Liver (tissue), 8 donors: ENCODE measurements at regions not wholly inside any gene's neighbourhood (a gene's known extent, or its start where the extent isn't known, plus 50 kb on each side); places are given as distances from the start of the nearest gene placed in this dataset.

Experiments used
- DNase-seq: peaks from one replicate; pipeline ENCODE4 v3.0.0-alpha.2; 2017; ENCODE audit warnings: low spot score
- H3K27ac ChIP-seq, 2 donors: one replicate each; pipeline ENCODE4 v1.7.0; 2013; ENCODE audit warnings: inconsistent platforms in 2 of 2, low read length in 2 of 2, control low read depth in 1 of 2, low read depth in 1 of 2, mild to moderate bottlenecking in 1 of 2
- H3K27me3 ChIP-seq, 4 donors: one replicate each; pipeline versions ENCODE4 v1.6.1 to v1.7.0; 2013; ENCODE audit warnings: low read length in 3 of 4, inconsistent platforms in 1 of 4, mild to moderate bottlenecking in 1 of 4, moderate library complexity in 1 of 4; ENCODE audit not compliant: control insufficient read depth in 4 of 4, insufficient read depth in 4 of 4
- H3K36me3 ChIP-seq, 4 donors: one replicate each; pipeline versions ENCODE4 v1.6.1 to v1.7.0; 2013; ENCODE audit warnings: low read length in 3 of 4, mild to moderate bottlenecking in 3 of 4, low read depth in 1 of 4, moderate library complexity in 1 of 4; ENCODE audit not compliant: control insufficient read depth in 4 of 4, insufficient read depth in 3 of 4
- H3K4me1 ChIP-seq, 4 donors: one replicate each; pipeline versions ENCODE4 v1.6.1 to v1.7.0; 2013; ENCODE audit warnings: low read length in 3 of 4, mild to moderate bottlenecking in 3 of 4, moderate library complexity in 1 of 4; ENCODE audit not compliant: control insufficient read depth in 4 of 4, insufficient read depth in 4 of 4
- H3K4me3 ChIP-seq, 3 donors: one replicate each; pipeline versions ENCODE4 v1.6.1 to v1.7.0; 2013; ENCODE audit warnings: low read length in 3 of 3, control low read depth in 1 of 3, low read depth in 1 of 3, mild to moderate bottlenecking in 1 of 3
- H3K9ac ChIP-seq, 2 donors: one replicate each; pipeline ENCODE4 v1.7.0; 2013; ENCODE audit warnings: low read length in 2 of 2, mild to moderate bottlenecking in 2 of 2, moderate library complexity in 2 of 2, control low read depth in 1 of 2, low read depth in 1 of 2
- H3K9me3 ChIP-seq, 4 donors: one replicate each; pipeline versions ENCODE4 v1.6.1 to v1.7.0; 2013; ENCODE audit warnings: low read length in 3 of 4; ENCODE audit not compliant: control insufficient read depth in 4 of 4
- EGR1 ChIP-seq, 2 donors: IDR thresholded peaks; 2 replicates each; pipeline ENCODE4 v1.6.1; 2016 to 2018; ENCODE audit warnings: antibody characterized with exemption in 2 of 2, low read depth in 2 of 2
- FOXA1 ChIP-seq: IDR thresholded peaks from 2 replicates; pipeline ENCODE4 v1.6.1; 2016; ENCODE audit warnings: antibody characterized with exemption
- FOXA2 ChIP-seq: IDR thresholded peaks from 2 replicates; pipeline ENCODE4 v1.6.1; 2016; ENCODE audit warnings: antibody characterized with exemption
- GABPA ChIP-seq, 2 donors: IDR thresholded peaks in 1 of 2; conservative IDR thresholded peaks in 1 of 2; 2 replicates each; pipeline ENCODE4 v1.6.1; 2016; ENCODE audit warnings: antibody characterized with exemption in 2 of 2, mild to moderate bottlenecking in 1 of 2, moderate library complexity in 1 of 2
- HNF4A ChIP-seq, 2 donors: conservative IDR thresholded peaks; 2 replicates each; pipeline ENCODE4 v1.6.1; 2016; ENCODE audit warnings: antibody characterized with exemption in 2 of 2, mild to moderate bottlenecking in 2 of 2
- HNF4G ChIP-seq: IDR thresholded peaks from 2 replicates; pipeline ENCODE4 v1.6.1; 2016; ENCODE audit warnings: antibody characterized with exemption
- JUND ChIP-seq, 2 donors: IDR thresholded peaks; 2 replicates each; pipeline ENCODE4 v1.6.1; 2016; ENCODE audit warnings: antibody characterized with exemption in 2 of 2
- MAX ChIP-seq: IDR thresholded peaks from 2 replicates; pipeline ENCODE4 v1.6.1; 2016; ENCODE audit warnings: antibody characterized with exemption
- NR2F2 ChIP-seq: IDR thresholded peaks from 2 replicates; pipeline ENCODE4 v1.6.1; 2016; ENCODE audit warnings: antibody characterized with exemption
- RAD21 ChIP-seq, 2 donors: IDR thresholded peaks; 2 replicates each; pipeline ENCODE4 v1.6.1; 2016; ENCODE audit warnings: antibody characterized with exemption in 2 of 2, mild to moderate bottlenecking in 2 of 2
- REST ChIP-seq: IDR thresholded peaks from 2 replicates; pipeline ENCODE4 v1.6.1; 2016; ENCODE audit warnings: antibody characterized with exemption, mild to moderate bottlenecking
- RXRA ChIP-seq, 2 donors: IDR thresholded peaks; 2 replicates each; pipeline ENCODE4 v1.6.1; 2017 to 2018; ENCODE audit warnings: antibody characterized with exemption in 2 of 2, mild to moderate bottlenecking in 1 of 2
- SP1 ChIP-seq: IDR thresholded peaks from 2 replicates; pipeline ENCODE4 v1.6.1; 2018; ENCODE audit warnings: antibody characterized with exemption, mild to moderate bottlenecking
- TAF1 ChIP-seq: conservative IDR thresholded peaks from 2 replicates; pipeline ENCODE4 v1.6.1; 2016; ENCODE audit warnings: antibody characterized with exemption, mild to moderate bottlenecking
- YY1 ChIP-seq: IDR thresholded peaks from 2 replicates; pipeline ENCODE4 v1.6.1; 2016; ENCODE audit warnings: antibody characterized with exemption, mild to moderate bottlenecking
- ZBTB33 ChIP-seq: IDR thresholded peaks from 2 replicates; pipeline ENCODE4 v1.6.1; 2016; ENCODE audit warnings: antibody characterized with exemption
- WGBS: extraction: QIAGEN DNeasy Blood & Tissue Kit; methylation state at CpG from one replicate; pipeline ENCODE4 v1.1.7; 2013; 5-methylcytosine and 5-hydroxymethylcytosine counted together
- TF ChIP-seq, protein P1 (sequence below): fragments of 150-350 bp; IDR thresholded peaks from 2 replicates; pipeline ENCODE4 v1.5.1; 2017; ENCODE audit warnings: improper control_type of control experiment, low read depth, low read length; ENCODE audit not compliant: missing input control
- donor health status: healthy.
- donor health status: healthy.
- donor health status: healthy.
- donor health status: healthy.
- donor health status: healthy.

- TF ChIP-seq ZBTB33 = no peak
- TF ChIP-seq TAF1 = no peak
- no peak for TF ChIP-seq NR2F2
- no peak for TF ChIP-seq RAD21 (IDR thresholded peaks at IDR 0.05)
- no peak for TF ChIP-seq FOXA1
- no peak for TF ChIP-seq MAX
- no peak for TF ChIP-seq GABPA (IDR thresholded peaks at IDR 0.05 in 1 of 2, conservative IDR thresholded peaks at IDR 0.05 in 1 of 2)
- no peak for TF ChIP-seq FOXA2
These were observed 249.4 kb downstream of the FAM170A start (continued) for GRCh38 chr5:119878712-119879111.

DNA sequence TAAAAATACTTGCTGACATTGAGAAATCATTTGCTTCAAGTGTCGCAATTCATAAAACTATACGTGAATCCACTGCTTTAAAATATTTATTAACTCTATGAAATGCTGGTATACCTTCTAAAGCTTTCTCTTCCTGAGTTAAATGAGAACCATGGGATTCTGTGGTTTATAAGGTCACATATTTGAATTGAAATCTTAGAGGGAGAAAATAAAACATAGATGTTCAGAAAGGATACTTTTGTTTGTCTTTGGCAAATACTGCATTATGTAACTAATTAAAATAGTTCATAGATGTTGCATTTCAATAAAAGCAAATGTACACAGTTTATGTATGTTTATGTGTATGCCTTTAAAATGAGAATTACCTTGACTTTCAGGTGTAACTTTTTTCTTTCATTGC, 250.1 kb downstream of the FAM170A start:
- peaks cover 0 to 4% (median 0%) of the 10 kb centered on the region in 4 donors for H3K27me3 ChIP-seq
- H3K36me3 ChIP-seq = no peaks in the 10 kb centered on the region
- H3K27ac ChIP-seq = no peak overlapping the region
- no peak overlapping the region for H3K4me3 ChIP-seq
- no peak overlapping the region for H3K9ac ChIP-seq
- DNase-seq = no peak
- H3K9me3 ChIP-seq = no peaks in the 10 kb centered on the region
- no peak for TF ChIP-seq FOXA1
- TF ChIP-seq, protein P1, sequence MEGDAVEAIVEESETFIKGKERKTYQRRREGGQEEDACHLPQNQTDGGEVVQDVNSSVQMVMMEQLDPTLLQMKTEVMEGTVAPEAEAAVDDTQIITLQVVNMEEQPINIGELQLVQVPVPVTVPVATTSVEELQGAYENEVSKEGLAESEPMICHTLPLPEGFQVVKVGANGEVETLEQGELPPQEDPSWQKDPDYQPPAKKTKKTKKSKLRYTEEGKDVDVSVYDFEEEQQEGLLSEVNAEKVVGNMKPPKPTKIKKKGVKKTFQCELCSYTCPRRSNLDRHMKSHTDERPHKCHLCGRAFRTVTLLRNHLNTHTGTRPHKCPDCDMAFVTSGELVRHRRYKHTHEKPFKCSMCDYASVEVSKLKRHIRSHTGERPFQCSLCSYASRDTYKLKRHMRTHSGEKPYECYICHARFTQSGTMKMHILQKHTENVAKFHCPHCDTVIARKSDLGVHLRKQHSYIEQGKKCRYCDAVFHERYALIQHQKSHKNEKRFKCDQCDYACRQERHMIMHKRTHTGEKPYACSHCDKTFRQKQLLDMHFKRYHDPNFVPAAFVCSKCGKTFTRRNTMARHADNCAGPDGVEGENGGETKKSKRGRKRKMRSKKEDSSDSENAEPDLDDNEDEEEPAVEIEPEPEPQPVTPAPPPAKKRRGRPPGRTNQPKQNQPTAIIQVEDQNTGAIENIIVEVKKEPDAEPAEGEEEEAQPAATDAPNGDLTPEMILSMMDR = no peak
- TF ChIP-seq TAF1 = no peak
- no peak for TF ChIP-seq HNF4A (conservative IDR thresholded peaks at IDR 0.05)
- TF ChIP-seq GABPA (IDR thresholded peaks at IDR 0.05 in 1 of 2, conservative IDR thresholded peaks at IDR 0.05 in 1 of 2) = no peak
- TF ChIP-seq RAD21 (IDR thresholded peaks at IDR 0.05) = no peak
- no peak for TF ChIP-seq FOXA2
- no peak for TF ChIP-seq HNF4G
- TF ChIP-seq SP1 = no peak
- no peak for TF ChIP-seq NR2F2
- no peak for TF ChIP-seq ZBTB33
- TF ChIP-seq JUND (IDR thresholded peaks at IDR 0.05) = no peak
- no peak for TF ChIP-seq REST
- no peak for TF ChIP-seq YY1
- no peak for TF ChIP-seq RXRA (IDR thresholded peaks at IDR 0.05)
- TF ChIP-seq MAX = no peak
- TF ChIP-seq EGR1 (IDR thresholded peaks at IDR 0.05; ENCODE audit: low read depth in 2 of 2) = no peak
- WGBS = 56% methylated on average over 2 of the region's 2 CpGs
- H3K4me1 ChIP-seq = no peaks in the 10 kb centered on the region
